Gastrocnemius medialis (tissue), 4 donors: ENCODE measurements at regions not wholly inside any gene's neighbourhood (a gene's known extent, or its start where the extent isn't known, plus 50 kb on each side); places are given as distances from the start of the nearest gene placed in this dataset.

Experiments
- ATAC-seq, 2 donors: fragments of 150-250 bp; one replicate each; pipeline ENCODE4 v1.9.1; 2016
- DNase-seq, 2 donors: peaks; one replicate each; pipeline ENCODE4 v3.0.0-alpha.2; 2019
- H3K27ac ChIP-seq, 4 donors: fragments of 200-600 bp; sonication (generic); 1 replicate in 1 of 4; 2 replicates in 3 of 4; pipeline ENCODE4 v1.5.1; 2016 to 2018; ENCODE audit warnings: mild to moderate bottlenecking in 2 of 4, moderate library complexity in 1 of 4
- H3K27me3 ChIP-seq, 3 donors: fragments of 200-600 bp; sonication (generic) in 2 of 3; 1 replicate in 1 of 3; 2 replicates in 2 of 3; pipeline versions ENCODE4 v1.5.1 to v1.6.0; 2016 to 2019; ENCODE audit warnings: mild to moderate bottlenecking in 1 of 3, moderate library complexity in 1 of 3
- H3K36me3 ChIP-seq, 2 donors: fragments of 200-600 bp; sonication (generic) in 1 of 2; one replicate each; pipeline ENCODE4 v1.5.1; 2017 to 2018
- H3K4me1 ChIP-seq, 2 donors: fragments of 200-600 bp; sonication (generic) in 1 of 2; one replicate each; pipeline ENCODE4 v1.5.1; 2016 to 2017; ENCODE audit warnings: mild to moderate bottlenecking in 2 of 2
- H3K4me3 ChIP-seq, 4 donors: fragments of 200-600 bp; sonication (generic) in 3 of 4; 1 replicate in 1 of 4; 2 replicates in 3 of 4; pipeline ENCODE4 v1.5.1; 2016 to 2019; ENCODE audit warnings: mild to moderate bottlenecking in 2 of 4
- H3K9me3 ChIP-seq, 3 donors: fragments of 200-600 bp; sonication (generic) in 2 of 3; 1 replicate in 1 of 3; 2 replicates in 2 of 3; pipeline ENCODE4 v1.5.1; 2016 to 2019
- POLR2A ChIP-seq, 2 donors: fragments of 450-650 bp; IDR thresholded peaks; one replicate each; pipeline ENCODE4 v1.6.1; 2017; ENCODE audit warnings: antibody characterized with exemption in 2 of 2, mild to moderate bottlenecking in 2 of 2, moderate library complexity in 2 of 2
- in situ Hi-C, 4 donors: fragments of 200-750 bp; cut with MboI; loops; one replicate each; pipeline versions ENCODE4 v1.15.0 to v1.8.0; 2017; ENCODE audit warnings: low sequenced_read_pairs in 4 of 4
- intact Hi-C: fragments of 100-400 bp; cut with DNase I; formaldehyde crosslinking; loops from one replicate; pipeline ENCODE4 v1.15.1; 2023; ENCODE audit warnings: low total_unique reads
- TF ChIP-seq, protein P1 (sequence below), 5 experiments: fragments of 450-650 bp in 3 of 5; fragments of 200-600 bp in 2 of 5; sonication (generic) in 2 of 5; IDR thresholded peaks in 4 of 5; conservative IDR thresholded peaks in 1 of 5; 1 replicate in 4 of 5; 2 replicates in 1 of 5; pipeline ENCODE4 v1.5.1; 2016 to 2019; ENCODE audit warnings: antibody characterized with exemption in 5 of 5, mild to moderate bottlenecking in 3 of 5, moderate library complexity in 3 of 5

DNA sequence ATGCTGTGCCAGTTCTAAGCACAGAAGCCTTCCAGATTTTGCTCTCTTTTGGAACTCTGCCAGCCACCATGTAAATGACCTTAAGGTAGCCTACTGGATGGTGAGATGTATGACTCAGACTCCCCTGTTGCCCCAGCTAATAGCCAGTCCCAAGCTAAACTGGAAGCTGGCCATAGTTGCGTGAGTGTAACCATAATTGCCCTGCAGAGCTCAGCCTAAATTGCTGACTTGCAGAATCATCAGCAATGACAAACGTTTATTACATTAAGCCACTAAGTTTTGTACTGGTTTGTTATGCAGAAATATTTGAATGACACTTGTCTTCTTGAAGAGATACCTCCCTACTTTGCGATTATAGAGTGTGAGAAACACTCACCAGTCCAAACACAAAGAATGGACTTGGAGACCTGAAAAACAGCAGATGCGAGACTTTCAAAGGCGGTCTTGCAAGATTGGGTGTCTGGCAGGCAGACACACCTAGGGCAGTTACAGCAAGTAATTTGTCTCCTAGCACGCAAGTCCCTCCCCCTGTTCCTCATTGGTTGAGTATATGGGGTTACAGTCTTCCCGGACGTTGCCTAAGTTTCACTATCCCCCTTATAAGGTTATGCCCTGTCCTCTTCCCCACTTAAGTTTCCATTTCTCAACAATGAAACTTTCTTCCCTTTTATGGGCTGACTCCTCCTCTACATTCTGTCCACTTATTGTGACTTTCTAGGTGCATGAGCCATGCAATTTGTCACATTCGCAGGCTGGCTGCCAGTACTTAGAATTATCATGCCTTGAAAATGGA, 83.6 kb upstream of the XCR1 start:
- no peak overlapping the region for H3K27ac ChIP-seq
- no peaks in the 10 kb centered on the region for H3K27me3 ChIP-seq
- H3K4me1 ChIP-seq, result no peaks in the 10 kb centered on the region
- intact Hi-C loops, result no loop called here
- H3K4me3 ChIP-seq, result no peak overlapping the region
- H3K9me3 ChIP-seq, result no peaks in the 10 kb centered on the region
- TF ChIP-seq, protein P1, sequence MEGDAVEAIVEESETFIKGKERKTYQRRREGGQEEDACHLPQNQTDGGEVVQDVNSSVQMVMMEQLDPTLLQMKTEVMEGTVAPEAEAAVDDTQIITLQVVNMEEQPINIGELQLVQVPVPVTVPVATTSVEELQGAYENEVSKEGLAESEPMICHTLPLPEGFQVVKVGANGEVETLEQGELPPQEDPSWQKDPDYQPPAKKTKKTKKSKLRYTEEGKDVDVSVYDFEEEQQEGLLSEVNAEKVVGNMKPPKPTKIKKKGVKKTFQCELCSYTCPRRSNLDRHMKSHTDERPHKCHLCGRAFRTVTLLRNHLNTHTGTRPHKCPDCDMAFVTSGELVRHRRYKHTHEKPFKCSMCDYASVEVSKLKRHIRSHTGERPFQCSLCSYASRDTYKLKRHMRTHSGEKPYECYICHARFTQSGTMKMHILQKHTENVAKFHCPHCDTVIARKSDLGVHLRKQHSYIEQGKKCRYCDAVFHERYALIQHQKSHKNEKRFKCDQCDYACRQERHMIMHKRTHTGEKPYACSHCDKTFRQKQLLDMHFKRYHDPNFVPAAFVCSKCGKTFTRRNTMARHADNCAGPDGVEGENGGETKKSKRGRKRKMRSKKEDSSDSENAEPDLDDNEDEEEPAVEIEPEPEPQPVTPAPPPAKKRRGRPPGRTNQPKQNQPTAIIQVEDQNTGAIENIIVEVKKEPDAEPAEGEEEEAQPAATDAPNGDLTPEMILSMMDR (IDR thresholded peaks at IDR 0.05 in 4 of 5, conservative IDR thresholded peaks at IDR 0.05 in 1 of 5), result no peak
- no peak for TF ChIP-seq POLR2A (IDR thresholded peaks at IDR 0.05)
- in situ Hi-C loops, result no loop called here
- ATAC-seq (peak; percentile 31 to 57), DNase-seq (no peak)
- no peaks in the 10 kb centered on the region for H3K36me3 ChIP-seq

DNA sequence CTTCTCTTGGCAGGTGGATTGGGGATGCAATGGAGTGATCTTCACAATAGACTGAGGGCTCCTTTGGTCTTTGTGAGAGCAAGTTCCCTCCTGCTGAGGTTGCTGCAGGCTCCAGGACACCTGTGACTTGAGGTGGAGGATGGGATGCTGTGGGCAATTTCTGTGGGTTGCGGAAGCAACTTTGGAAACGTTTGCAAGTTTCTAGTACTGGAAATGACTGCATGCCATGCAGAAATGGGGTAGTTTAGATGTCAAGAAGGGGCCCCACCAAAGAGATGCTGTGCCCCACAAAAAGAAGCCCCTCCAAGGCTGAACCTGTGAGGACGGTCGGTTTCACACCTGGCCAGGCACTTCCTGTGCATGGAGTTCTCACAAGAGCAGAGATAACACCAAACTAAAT, 80.4 kb upstream of the XCR1 start:
- intact Hi-C loops, result no loop called here

DNA sequence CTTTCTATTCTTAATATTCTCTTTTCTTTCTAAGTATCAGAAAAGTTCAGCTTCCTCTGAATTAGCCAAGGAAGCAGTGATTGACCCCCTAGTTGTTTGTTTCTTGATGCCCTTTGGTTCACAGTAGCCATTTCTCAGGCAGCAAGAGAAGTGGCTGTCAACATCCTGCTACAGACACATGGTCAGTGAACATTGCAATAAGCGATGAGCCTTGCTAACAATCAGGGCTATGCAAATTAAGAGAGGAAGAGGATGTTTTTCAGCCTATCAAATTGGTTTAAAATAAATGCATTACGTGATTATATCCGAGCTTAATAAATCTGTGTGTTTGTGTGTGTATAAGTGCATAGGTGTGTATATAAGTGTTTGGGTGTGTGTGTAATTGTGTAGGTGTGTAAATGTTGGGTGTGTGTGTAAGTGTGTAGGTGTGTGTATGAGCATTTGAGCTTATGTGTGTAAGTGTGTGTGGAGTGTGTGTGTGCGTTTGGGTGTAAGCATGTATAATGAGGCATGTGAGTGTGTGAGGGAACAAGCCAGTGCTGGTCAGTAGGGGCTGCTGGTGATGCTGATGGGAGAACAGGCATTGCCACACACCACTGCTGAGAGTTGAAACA, 78.1 kb upstream of the XCR1 start:
- Histone ChIP-seq H3K4me3 (no peak overlapping the region), H3K4me1 (no peaks in the 10 kb centered on the region), H3K36me3 (no peaks in the 10 kb centered on the region), H3K27me3 (no peaks in the 10 kb centered on the region), H3K27ac (no peak overlapping the region), H3K9me3 (no peaks in the 10 kb centered on the region)
- in situ Hi-C loops (no loop called here), intact Hi-C loops (no loop called here)
- DNase-seq, result no peak
- TF ChIP-seq, protein P1 (IDR thresholded peaks at IDR 0.05 in 4 of 5, conservative IDR thresholded peaks at IDR 0.05 in 1 of 5), result no peak
- no peak for TF ChIP-seq POLR2A (IDR thresholded peaks at IDR 0.05)
- ATAC-seq, result no peak

More for the DNA sequence above, 80.4 kb upstream of the XCR1 start:
- H3K4me3 ChIP-seq, result no peak overlapping the region
- DNase-seq (no peak), ATAC-seq (no peak)
- H3K9me3 ChIP-seq, result no peaks in the 10 kb centered on the region
- no peak overlapping the region for H3K27ac ChIP-seq
- H3K27me3 ChIP-seq, result no peaks in the 10 kb centered on the region
- no peaks in the 10 kb centered on the region for H3K4me1 ChIP-seq
- TF ChIP-seq POLR2A (IDR thresholded peaks at IDR 0.05), result no peak
- TF ChIP-seq, protein P1 (IDR thresholded peaks at IDR 0.05 in 4 of 5, conservative IDR thresholded peaks at IDR 0.05 in 1 of 5), result no peak
- no peaks in the 10 kb centered on the region for H3K36me3 ChIP-seq
- in situ Hi-C loops, result no loop called here

DNA sequence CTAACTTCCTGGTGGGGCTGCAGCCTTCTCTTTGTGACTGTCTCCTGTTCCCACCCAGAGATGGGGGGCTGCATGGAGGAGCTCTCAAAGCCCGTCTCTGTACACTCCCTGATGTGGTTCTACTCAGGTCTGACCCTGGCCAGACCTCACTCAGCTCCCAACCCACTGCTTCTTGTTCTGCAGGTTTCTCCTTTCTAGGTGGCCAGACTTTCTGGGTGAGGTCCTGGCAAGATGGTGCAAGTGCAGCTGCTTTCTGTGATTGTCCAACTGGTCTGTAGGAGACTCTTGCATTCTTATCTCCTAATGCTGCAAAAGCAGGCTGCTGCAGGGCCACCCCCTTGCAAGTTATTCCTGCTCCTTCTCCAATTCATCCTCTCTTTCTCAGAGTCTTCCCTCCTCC, 77.4 kb upstream of the XCR1 start:
- in situ Hi-C loops, result no loop called here
- no peak for DNase-seq
- ATAC-seq, result no peak
- intact Hi-C loops, result no loop called here
- TF ChIP-seq POLR2A (IDR thresholded peaks at IDR 0.05), result no peak
- TF ChIP-seq, protein P1 (IDR thresholded peaks at IDR 0.05 in 4 of 5, conservative IDR thresholded peaks at IDR 0.05 in 1 of 5), result no peak
- Histone ChIP-seq H3K27ac (no peak overlapping the region), H3K27me3 (no peaks in the 10 kb centered on the region), H3K9me3 (no peaks in the 10 kb centered on the region), H3K4me3 (no peak overlapping the region), H3K36me3 (no peaks in the 10 kb centered on the region), H3K4me1 (no peaks in the 10 kb centered on the region)
